GM13977 (cell line): ENCODE measurements at regions not wholly inside any gene's neighbourhood (a gene's known extent, or its start where the extent isn't known, plus 50 kb on each side); places are given as distances from the start of the nearest gene placed in this dataset.

ENCODE experiments used
- DNase-seq: peaks from one replicate; pipeline ENCODE4 v3.0.0; 2012; ENCODE audit warnings: low spot score
- CTCF ChIP-seq: IDR thresholded peaks from 2 replicates; pipeline ENCODE4 v1.5.1; 2012; ENCODE audit warnings: mild to moderate bottlenecking, control low read depth; ENCODE audit not compliant: insufficient read depth; ENCODE audit errors: extremely low read depth, missing control alignments
- in situ Hi-C: fragments of 300-500 bp; cut with MboI; formaldehyde crosslinking; loops from one replicate; pipeline ENCODE4 v1.12.0; 2022; ENCODE audit warnings: low sequenced_read_pairs, low pct_unique_long_range_greater_than_20kb, mixed read lengths, inconsistent platforms; ENCODE audit not compliant: unreplicated experiment

GRCh38 chr1:38474738-38475623, 384.6 kb downstream of the RRAGC start:
- TF ChIP-seq CTCF, result no peak
- DNase-seq, result peak; percentile 80
- in situ Hi-C loops, result no loop called here

DNA sequence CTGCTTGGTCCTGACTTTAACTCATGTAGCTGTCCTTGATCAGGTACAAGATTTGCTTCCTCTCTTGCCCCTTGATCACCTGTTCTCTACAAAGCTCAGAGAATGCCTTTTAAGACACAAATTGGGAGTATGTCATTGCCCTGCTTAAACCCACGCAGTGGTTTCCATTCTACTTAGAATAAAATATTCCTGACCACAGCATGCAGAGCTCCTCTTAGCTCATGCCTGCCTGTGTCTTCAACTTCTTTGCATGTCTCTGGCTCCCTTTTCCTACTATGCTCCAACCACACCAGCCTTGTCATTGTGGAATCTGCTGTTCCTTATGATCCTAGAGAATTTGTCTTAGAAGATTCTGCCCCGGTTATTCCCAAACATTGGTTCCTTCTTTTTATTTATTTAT, 393.1 kb downstream of the RRAGC start:
- in situ Hi-C loops, result no loop called here
- no peak for DNase-seq
- no peak for TF ChIP-seq CTCF

DNA sequence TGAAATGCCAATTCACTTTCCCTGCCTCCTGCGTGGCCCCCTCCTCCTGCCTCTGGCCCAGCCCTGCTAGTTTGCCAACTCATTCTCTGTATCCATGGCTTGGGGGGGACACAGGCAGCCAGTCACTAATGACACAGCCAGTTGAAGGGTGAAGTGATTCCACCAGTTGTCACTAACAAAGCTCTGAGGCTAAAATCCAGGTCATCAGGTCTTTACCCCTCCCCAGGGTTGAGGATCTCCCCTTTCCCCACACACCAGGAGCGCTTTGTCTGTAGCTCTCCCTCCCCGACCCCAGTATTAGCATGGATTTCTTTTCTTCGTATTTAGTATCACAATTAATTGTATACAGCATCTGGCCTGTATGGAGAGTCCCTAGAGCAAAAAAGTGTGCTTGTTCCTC, 394.1 kb downstream of the RRAGC start:
- no peak for TF ChIP-seq CTCF
- in situ Hi-C loops, result no loop called here
- no peak for DNase-seq

DNA sequence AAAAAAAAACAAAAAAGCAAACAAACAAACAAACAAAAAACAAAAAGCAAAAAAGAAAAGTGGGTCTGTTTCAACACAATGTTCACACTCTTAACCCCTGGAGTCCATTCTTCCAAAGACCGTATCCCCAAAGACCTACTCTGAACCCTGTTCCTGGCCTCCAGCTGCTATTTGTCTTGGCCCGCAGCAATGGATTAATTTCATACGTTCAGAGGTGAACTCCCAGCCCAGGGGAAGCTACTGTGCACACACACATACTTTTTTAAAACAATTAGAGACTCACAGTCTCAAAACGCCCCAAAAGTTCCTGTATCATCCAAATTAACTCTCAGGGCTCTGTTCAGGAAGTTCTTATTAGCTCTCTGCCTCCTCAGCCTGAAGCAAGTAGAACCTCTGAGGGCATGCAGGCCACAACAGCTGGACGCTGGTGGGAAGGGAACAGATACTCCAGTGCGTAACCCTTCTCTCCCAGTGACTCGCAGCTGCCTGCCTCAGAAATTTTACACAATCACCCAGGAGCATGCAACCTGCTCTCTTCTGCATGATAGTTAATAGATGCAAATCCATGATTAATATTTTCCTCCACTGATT, 395.4 kb downstream of the RRAGC start:
- DNase-seq, result no peak
- TF ChIP-seq CTCF, result no peak
- in situ Hi-C loops, result no loop called here

DNA sequence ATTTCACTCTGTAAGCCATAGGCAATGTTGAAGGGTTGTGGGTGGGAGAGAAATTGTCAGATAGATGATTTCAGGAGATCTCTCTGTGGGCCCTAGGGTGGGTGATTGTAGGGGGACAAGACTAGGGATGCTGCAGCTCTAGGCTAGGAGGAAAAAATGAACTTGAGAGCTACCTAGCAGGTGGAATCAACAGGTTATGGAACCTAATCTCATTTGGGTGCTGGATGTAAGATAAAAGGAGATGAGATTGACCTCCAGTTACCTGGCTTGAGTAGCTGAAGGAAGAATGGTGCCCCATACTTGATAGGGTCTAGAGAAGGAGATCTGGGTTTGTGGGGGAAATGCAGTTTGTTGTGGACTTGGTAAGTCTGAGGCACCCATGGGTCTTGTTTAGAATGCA, 396.5 kb downstream of the RRAGC start:
- DNase-seq, result no peak
- TF ChIP-seq CTCF, result no peak
- in situ Hi-C loops, result no loop called here

DNA sequence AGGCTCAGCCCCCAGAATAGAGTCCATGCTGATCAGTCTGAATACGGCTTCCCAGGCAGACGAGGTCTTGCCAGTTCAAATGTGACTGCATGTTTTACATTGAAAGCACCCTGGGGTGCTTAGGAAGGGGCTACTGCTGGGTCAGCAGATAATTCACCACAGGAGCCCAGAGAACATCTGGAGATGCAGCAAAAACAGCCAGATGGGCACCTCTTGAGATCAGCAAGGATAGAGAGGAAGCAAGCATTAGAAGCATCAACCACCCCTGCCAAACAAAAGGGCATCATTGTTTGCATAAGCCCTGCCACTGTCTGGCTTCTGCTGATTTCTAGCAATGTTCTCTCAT, 403.1 kb downstream of the RRAGC start:
- in situ Hi-C loops, result no loop called here
- no peak for DNase-seq
- TF ChIP-seq CTCF, result no peak
